Adrenal gland (tissue), 5 donors: ENCODE measurements at regions not wholly inside any gene's neighbourhood (a gene's known extent, or its start where the extent isn't known, plus 50 kb on each side); places are given as distances from the start of the nearest gene placed in this dataset.

Source experiments
- POLR2A ChIP-seq, 2 donors: fragments of 450-650 bp; IDR thresholded peaks; one replicate each; pipeline ENCODE4 v1.6.1; 2017; ENCODE audit warnings: antibody characterized with exemption in 2 of 2, mild to moderate bottlenecking in 2 of 2, moderate library complexity in 1 of 2
- TF ChIP-seq, protein P1 (sequence below), 6 experiments: fragments of 450-650 bp in 4 of 6; fragments of 200-600 bp in 2 of 6; sonication (generic) in 1 of 6; IDR thresholded peaks; 1 replicate in 5 of 6; 2 replicates in 1 of 6; pipeline versions ENCODE4 v1.5.1 to v1.8.0; 2016 to 2021; ENCODE audit warnings: antibody characterized with exemption in 6 of 6, mild to moderate bottlenecking in 2 of 6, moderate library complexity in 1 of 6
- donor health status: DM: no; HTN: no; CAD: no.

DNA sequence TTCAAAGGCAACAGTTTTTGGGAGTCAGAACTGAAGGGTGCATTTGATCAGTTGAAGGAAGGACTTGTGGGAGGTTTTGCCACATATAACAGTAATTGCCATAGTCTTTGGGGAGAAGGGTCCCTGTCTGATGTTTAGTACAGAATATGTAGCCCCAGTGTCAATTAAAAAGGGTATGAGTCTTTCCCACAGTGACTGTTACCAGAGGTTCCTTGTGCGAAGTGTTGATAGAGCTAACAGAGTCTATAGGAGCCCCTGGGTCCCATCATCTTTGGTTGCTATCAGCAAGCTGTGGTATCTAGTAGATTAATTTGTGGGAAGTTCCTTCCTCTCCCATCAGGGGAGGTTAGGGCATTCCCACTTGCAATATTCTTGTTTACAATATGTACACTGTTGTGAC is 329.2 kb downstream of the PTPRU start:
- TF ChIP-seq, protein P1, sequence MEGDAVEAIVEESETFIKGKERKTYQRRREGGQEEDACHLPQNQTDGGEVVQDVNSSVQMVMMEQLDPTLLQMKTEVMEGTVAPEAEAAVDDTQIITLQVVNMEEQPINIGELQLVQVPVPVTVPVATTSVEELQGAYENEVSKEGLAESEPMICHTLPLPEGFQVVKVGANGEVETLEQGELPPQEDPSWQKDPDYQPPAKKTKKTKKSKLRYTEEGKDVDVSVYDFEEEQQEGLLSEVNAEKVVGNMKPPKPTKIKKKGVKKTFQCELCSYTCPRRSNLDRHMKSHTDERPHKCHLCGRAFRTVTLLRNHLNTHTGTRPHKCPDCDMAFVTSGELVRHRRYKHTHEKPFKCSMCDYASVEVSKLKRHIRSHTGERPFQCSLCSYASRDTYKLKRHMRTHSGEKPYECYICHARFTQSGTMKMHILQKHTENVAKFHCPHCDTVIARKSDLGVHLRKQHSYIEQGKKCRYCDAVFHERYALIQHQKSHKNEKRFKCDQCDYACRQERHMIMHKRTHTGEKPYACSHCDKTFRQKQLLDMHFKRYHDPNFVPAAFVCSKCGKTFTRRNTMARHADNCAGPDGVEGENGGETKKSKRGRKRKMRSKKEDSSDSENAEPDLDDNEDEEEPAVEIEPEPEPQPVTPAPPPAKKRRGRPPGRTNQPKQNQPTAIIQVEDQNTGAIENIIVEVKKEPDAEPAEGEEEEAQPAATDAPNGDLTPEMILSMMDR (IDR thresholded peaks at IDR 0.05), result no peak
- TF ChIP-seq POLR2A (IDR thresholded peaks at IDR 0.05), result no peak
